ENCODE measurements at regions not wholly inside any gene's neighbourhood (a gene's known extent, or its start where the extent isn't known, plus 50 kb on each side); places are given as distances from the start of the nearest gene placed in this dataset.
"Not testable (repeated sequence)": the region's sequence is repeated elsewhere in the genome, so short reads cannot be mapped to it uniquely, and the experiment has no call there.

- H3K23ac ChIP-seq (ENCODE audit: low read length in 2 of 2); H3K27me3 ChIP-seq (ENCODE audit: control insufficient read depth in 1 of 2, insufficient read depth in 1 of 2, low read length in 2 of 2); H3K36me3 ChIP-seq (ENCODE audit: control insufficient read depth in 1 of 2, insufficient read depth in 2 of 2, low read depth in 1 of 2, low read length in 2 of 2); H3K9me3 ChIP-seq (ENCODE audit: control insufficient read depth, low read length); H2AK5ac ChIP-seq (ENCODE audit: low read length, severe bottlenecking); H4K8ac ChIP-seq (ENCODE audit: low read length); H2BK12ac ChIP-seq (ENCODE audit: low read length in 2 of 2); H3K14ac ChIP-seq (ENCODE audit: low read length in 2 of 2); H3K27ac ChIP-seq (ENCODE audit: low read length, poor library complexity, severe bottlenecking); H3K4me1 ChIP-seq (ENCODE audit: control insufficient read depth, insufficient read depth, low read depth, low read length); H2BK15ac ChIP-seq (ENCODE audit: low read depth, poor library complexity, severe bottlenecking); H2AFZ ChIP-seq (ENCODE audit: low read depth, low read length); H2BK120ac ChIP-seq (ENCODE audit: low read depth, low read length); H3K4me3 ChIP-seq (ENCODE audit: insufficient read depth in 1 of 2, low read depth in 1 of 2, low read length in 2 of 2); H3K79me1 ChIP-seq (replicated peaks; ENCODE audit: low read length, poor library complexity, severe bottlenecking); H3K4ac ChIP-seq (ENCODE audit: low read depth in 1 of 2, low read length in 2 of 2); H3K9ac ChIP-seq (ENCODE audit: low read length); H2BK5ac ChIP-seq (ENCODE audit: low read depth, low read length, poor library complexity, severe bottlenecking); H4K91ac ChIP-seq (ENCODE audit: low read length); DNase-seq; H3K18ac ChIP-seq (ENCODE audit: low read depth in 1 of 2, low read length in 2 of 2); H3K4me2 ChIP-seq (ENCODE audit: low read length, poor library complexity, severe bottlenecking): not testable (repeated sequence)
- WGBS, result 84% methylated on average over 5 of the region's 5 CpGs
These were observed 1809.9 kb downstream of the ARAP2 start for GRCh38 chr4:34434377-34434776.

GRCh38 chr4:34464196-34464595 is 1780.1 kb downstream of the ARAP2 start:
- no peak overlapping the region for H2BK120ac ChIP-seq (ENCODE audit: low read depth, low read length)
- H2BK12ac ChIP-seq (ENCODE audit: low read length in 2 of 2), result no peak overlapping the region
- no peaks in the 10 kb centered on the region for H3K36me3 ChIP-seq (ENCODE audit: control insufficient read depth in 1 of 2, insufficient read depth in 2 of 2, low read depth in 1 of 2, low read length in 2 of 2)
- H3K27ac ChIP-seq (ENCODE audit: low read length, poor library complexity, severe bottlenecking), result no peak overlapping the region
- DNase-seq, result no peak
- no peak overlapping the region for H2AK5ac ChIP-seq (ENCODE audit: low read length, severe bottlenecking)
- H2BK5ac ChIP-seq (ENCODE audit: low read depth, low read length, poor library complexity, severe bottlenecking), result no peak overlapping the region
- no peak overlapping the region for H2AFZ ChIP-seq (ENCODE audit: low read depth, low read length)
- H3K23ac ChIP-seq (ENCODE audit: low read length in 2 of 2), result no peak overlapping the region
- no peaks in the 10 kb centered on the region for H3K27me3 ChIP-seq (ENCODE audit: control insufficient read depth in 1 of 2, insufficient read depth in 1 of 2, low read length in 2 of 2)
- H3K4me1 ChIP-seq (ENCODE audit: control insufficient read depth, insufficient read depth, low read depth, low read length), result no peaks in the 10 kb centered on the region
- H3K4me2 ChIP-seq (ENCODE audit: low read length, poor library complexity, severe bottlenecking), result no peak overlapping the region
- H3K18ac ChIP-seq (ENCODE audit: low read depth in 1 of 2, low read length in 2 of 2), result no peak overlapping the region
- no peak overlapping the region for H3K4ac ChIP-seq (ENCODE audit: low read depth in 1 of 2, low read length in 2 of 2)
- H3K14ac ChIP-seq (ENCODE audit: low read length in 2 of 2), result no peak overlapping the region
- H4K91ac ChIP-seq (ENCODE audit: low read length), result no peak overlapping the region
- no peak overlapping the region for H2BK15ac ChIP-seq (ENCODE audit: low read depth, poor library complexity, severe bottlenecking)
- no peak overlapping the region for H3K4me3 ChIP-seq (ENCODE audit: insufficient read depth in 1 of 2, low read depth in 1 of 2, low read length in 2 of 2)
- H4K8ac ChIP-seq (ENCODE audit: low read length), result no peak overlapping the region
- 75% methylated on average over 2 of the region's 2 CpGs for WGBS
- H3K79me1 ChIP-seq (replicated peaks; ENCODE audit: low read length, poor library complexity, severe bottlenecking), result no peaks in the 10 kb centered on the region
- H3K9me3 ChIP-seq (ENCODE audit: control insufficient read depth, low read length), result no peaks in the 10 kb centered on the region
- no peak overlapping the region for H3K9ac ChIP-seq (ENCODE audit: low read length)

GRCh38 chr4:34466411-34466810 is 1777.9 kb downstream of the ARAP2 start:
- Histone ChIP-seq H3K9ac (ENCODE audit: low read length) (no peak overlapping the region), H3K18ac (ENCODE audit: low read depth in 1 of 2, low read length in 2 of 2) (no peak overlapping the region), H2AK5ac (ENCODE audit: low read length, severe bottlenecking) (no peak overlapping the region), H2BK15ac (ENCODE audit: low read depth, poor library complexity, severe bottlenecking) (no peak overlapping the region), H3K36me3 (ENCODE audit: control insufficient read depth in 1 of 2, insufficient read depth in 2 of 2, low read depth in 1 of 2, low read length in 2 of 2) (no peaks in the 10 kb centered on the region), H2BK5ac (ENCODE audit: low read depth, low read length, poor library complexity, severe bottlenecking) (no peak overlapping the region), H3K23ac (ENCODE audit: low read length in 2 of 2) (no peak overlapping the region), H3K4me3 (ENCODE audit: insufficient read depth in 1 of 2, low read depth in 1 of 2, low read length in 2 of 2) (no peak overlapping the region), H3K9me3 (ENCODE audit: control insufficient read depth, low read length) (no peaks in the 10 kb centered on the region), H4K91ac (ENCODE audit: low read length) (no peak overlapping the region), H2AFZ (ENCODE audit: low read depth, low read length) (no peak overlapping the region), H2BK12ac (ENCODE audit: low read length in 2 of 2) (no peak overlapping the region), H3K79me1 (replicated peaks; ENCODE audit: low read length, poor library complexity, severe bottlenecking) (no peaks in the 10 kb centered on the region), H4K8ac (ENCODE audit: low read length) (no peak overlapping the region), H3K4me1 (ENCODE audit: control insufficient read depth, insufficient read depth, low read depth, low read length) (no peaks in the 10 kb centered on the region), H3K4ac (ENCODE audit: low read depth in 1 of 2, low read length in 2 of 2) (no peak overlapping the region), H2BK120ac (ENCODE audit: low read depth, low read length) (no peak overlapping the region), H3K27me3 (ENCODE audit: control insufficient read depth in 1 of 2, insufficient read depth in 1 of 2, low read length in 2 of 2) (no peaks in the 10 kb centered on the region), H3K4me2 (ENCODE audit: low read length, poor library complexity, severe bottlenecking) (no peak overlapping the region), H3K27ac (ENCODE audit: low read length, poor library complexity, severe bottlenecking) (no peak overlapping the region), H3K14ac (ENCODE audit: low read length in 2 of 2) (no peak overlapping the region)
- no peak for DNase-seq
- WGBS, result no CpG with 5 or more reads among the region's 1 CpG

GRCh38 chr4:34469516-34469915 is 1774.8 kb downstream of the ARAP2 start:
- Histone ChIP-seq H4K91ac (ENCODE audit: low read length) (no peak overlapping the region), H3K9ac (ENCODE audit: low read length) (no peak overlapping the region), H2BK120ac (ENCODE audit: low read depth, low read length) (no peak overlapping the region), H2AK5ac (ENCODE audit: low read length, severe bottlenecking) (no peak overlapping the region), H3K14ac (ENCODE audit: low read length in 2 of 2) (no peak overlapping the region), H3K27me3 (ENCODE audit: control insufficient read depth in 1 of 2, insufficient read depth in 1 of 2, low read length in 2 of 2) (no peaks in the 10 kb centered on the region), H3K18ac (ENCODE audit: low read depth in 1 of 2, low read length in 2 of 2) (no peak overlapping the region), H3K23ac (ENCODE audit: low read length in 2 of 2) (no peak overlapping the region), H4K8ac (ENCODE audit: low read length) (no peak overlapping the region), H3K9me3 (ENCODE audit: control insufficient read depth, low read length) (no peaks in the 10 kb centered on the region), H3K79me1 (replicated peaks; ENCODE audit: low read length, poor library complexity, severe bottlenecking) (no peaks in the 10 kb centered on the region), H2AFZ (ENCODE audit: low read depth, low read length) (no peak overlapping the region), H2BK12ac (ENCODE audit: low read length in 2 of 2) (no peak overlapping the region), H3K27ac (ENCODE audit: low read length, poor library complexity, severe bottlenecking) (no peak overlapping the region), H3K36me3 (ENCODE audit: control insufficient read depth in 1 of 2, insufficient read depth in 2 of 2, low read depth in 1 of 2, low read length in 2 of 2) (no peaks in the 10 kb centered on the region), H3K4me3 (ENCODE audit: insufficient read depth in 1 of 2, low read depth in 1 of 2, low read length in 2 of 2) (no peak overlapping the region), H3K4me2 (ENCODE audit: low read length, poor library complexity, severe bottlenecking) (no peak overlapping the region), H2BK5ac (ENCODE audit: low read depth, low read length, poor library complexity, severe bottlenecking) (no peak overlapping the region), H3K4me1 (ENCODE audit: control insufficient read depth, insufficient read depth, low read depth, low read length) (no peaks in the 10 kb centered on the region), H3K4ac (ENCODE audit: low read depth in 1 of 2, low read length in 2 of 2) (no peak overlapping the region), H2BK15ac (ENCODE audit: low read depth, poor library complexity, severe bottlenecking) (no peak overlapping the region)
- no CpG with 5 or more reads among the region's 2 CpGs for WGBS
- DNase-seq, result no peak
